ENCODE measurements at regions not wholly inside any gene's neighbourhood (a gene's known extent, or its start where the extent isn't known, plus 50 kb on each side); places are given as distances from the start of the nearest gene placed in this dataset.

- no peak overlapping the region for H2AFZ ChIP-seq (ENCODE audit: low read depth, low read length)
- H3K36me3 ChIP-seq (ENCODE audit: insufficient read depth, low read length), result no peaks in the 10 kb centered on the region
- no peaks in the 10 kb centered on the region for H4K20me1 ChIP-seq (ENCODE audit: insufficient read depth)
- no peaks in the 10 kb centered on the region for H3K27me3 ChIP-seq (ENCODE audit: insufficient read depth, low read depth, low read length)
- H3K4me3 ChIP-seq (ENCODE audit: low read length), result no peak overlapping the region
- no peaks in the 10 kb centered on the region for H3K9me2 ChIP-seq (ENCODE audit: insufficient read depth, low read length)
- TF ChIP-seq MXI1 (conservative IDR thresholded peaks at IDR 0.05; ENCODE audit: poor library complexity, severe bottlenecking), result no peak
- TF ChIP-seq, protein P1, sequence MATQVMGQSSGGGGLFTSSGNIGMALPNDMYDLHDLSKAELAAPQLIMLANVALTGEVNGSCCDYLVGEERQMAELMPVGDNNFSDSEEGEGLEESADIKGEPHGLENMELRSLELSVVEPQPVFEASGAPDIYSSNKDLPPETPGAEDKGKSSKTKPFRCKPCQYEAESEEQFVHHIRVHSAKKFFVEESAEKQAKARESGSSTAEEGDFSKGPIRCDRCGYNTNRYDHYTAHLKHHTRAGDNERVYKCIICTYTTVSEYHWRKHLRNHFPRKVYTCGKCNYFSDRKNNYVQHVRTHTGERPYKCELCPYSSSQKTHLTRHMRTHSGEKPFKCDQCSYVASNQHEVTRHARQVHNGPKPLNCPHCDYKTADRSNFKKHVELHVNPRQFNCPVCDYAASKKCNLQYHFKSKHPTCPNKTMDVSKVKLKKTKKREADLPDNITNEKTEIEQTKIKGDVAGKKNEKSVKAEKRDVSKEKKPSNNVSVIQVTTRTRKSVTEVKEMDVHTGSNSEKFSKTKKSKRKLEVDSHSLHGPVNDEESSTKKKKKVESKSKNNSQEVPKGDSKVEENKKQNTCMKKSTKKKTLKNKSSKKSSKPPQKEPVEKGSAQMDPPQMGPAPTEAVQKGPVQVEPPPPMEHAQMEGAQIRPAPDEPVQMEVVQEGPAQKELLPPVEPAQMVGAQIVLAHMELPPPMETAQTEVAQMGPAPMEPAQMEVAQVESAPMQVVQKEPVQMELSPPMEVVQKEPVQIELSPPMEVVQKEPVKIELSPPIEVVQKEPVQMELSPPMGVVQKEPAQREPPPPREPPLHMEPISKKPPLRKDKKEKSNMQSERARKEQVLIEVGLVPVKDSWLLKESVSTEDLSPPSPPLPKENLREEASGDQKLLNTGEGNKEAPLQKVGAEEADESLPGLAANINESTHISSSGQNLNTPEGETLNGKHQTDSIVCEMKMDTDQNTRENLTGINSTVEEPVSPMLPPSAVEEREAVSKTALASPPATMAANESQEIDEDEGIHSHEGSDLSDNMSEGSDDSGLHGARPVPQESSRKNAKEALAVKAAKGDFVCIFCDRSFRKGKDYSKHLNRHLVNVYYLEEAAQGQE (IDR thresholded peaks at IDR 0.05; ENCODE audit: borderline replicate concordance), result no peak
- no peak for TF ChIP-seq RAD21 (conservative IDR thresholded peaks at IDR 0.05)
- no peak overlapping the region for H3K4me2 ChIP-seq (ENCODE audit: low read length)
- H3K9me3 ChIP-seq (ENCODE audit: low read length), result no peaks in the 10 kb centered on the region
- no peak overlapping the region for H3K27ac ChIP-seq (ENCODE audit: low read length)
- H3K79me2 ChIP-seq (replicated peaks; ENCODE audit: insufficient read depth, low read length), result no peaks in the 10 kb centered on the region
- H3F3A ChIP-seq (ENCODE audit: insufficient read depth, low read length, poor library complexity, severe bottlenecking), result no peaks in the 10 kb centered on the region
- H3K9ac ChIP-seq (ENCODE audit: low read length), result no peak overlapping the region
Observed at GRCh38 chr12:75939016-75939642, 92.4 kb downstream of the PHLDA1 start.

- no peaks in the 10 kb centered on the region for H3K27me3 ChIP-seq (ENCODE audit: insufficient read depth, low read depth, low read length)
- H3K4me3 ChIP-seq (ENCODE audit: low read length), result no peak overlapping the region
- no peak overlapping the region for H3K9ac ChIP-seq (ENCODE audit: low read length)
- H3K4me2 ChIP-seq (ENCODE audit: low read length), result no peak overlapping the region
- H4K20me1 ChIP-seq (ENCODE audit: insufficient read depth), result no peaks in the 10 kb centered on the region
- no peaks in the 10 kb centered on the region for H3K9me2 ChIP-seq (ENCODE audit: insufficient read depth, low read length)
- no peaks in the 10 kb centered on the region for H3F3A ChIP-seq (ENCODE audit: insufficient read depth, low read length, poor library complexity, severe bottlenecking)
- TF ChIP-seq, protein P1 (IDR thresholded peaks at IDR 0.05; ENCODE audit: borderline replicate concordance), result no peak
- TF ChIP-seq POLR2AphosphoS5 (IDR thresholded peaks at IDR 0.05) (no peak), TAF1 (IDR thresholded peaks at IDR 0.05; ENCODE audit: low read depth) (no peak), SMC3 (conservative IDR thresholded peaks at IDR 0.05; ENCODE audit: poor library complexity) (no peak), MXI1 (conservative IDR thresholded peaks at IDR 0.05; ENCODE audit: poor library complexity, severe bottlenecking) (no peak), EZH2 (IDR thresholded peaks at IDR 0.05; ENCODE audit: borderline replicate concordance, insufficient read depth, low read length, poor library complexity, severe bottlenecking) (no peak), RAD21 (conservative IDR thresholded peaks at IDR 0.05) (no peak), EP300 (conservative IDR thresholded peaks at IDR 0.05; ENCODE audit: poor library complexity, severe bottlenecking) (no peak)
- no peaks in the 10 kb centered on the region for H3K9me3 ChIP-seq (ENCODE audit: low read length)
- no peaks in the 10 kb centered on the region for H3K79me2 ChIP-seq (replicated peaks; ENCODE audit: insufficient read depth, low read length)
- no peaks in the 10 kb centered on the region for H3K36me3 ChIP-seq (ENCODE audit: insufficient read depth, low read length)
- no peak overlapping the region for H3K27ac ChIP-seq (ENCODE audit: low read length)
- H2AFZ ChIP-seq (ENCODE audit: low read depth, low read length), result no peak overlapping the region
Observed at GRCh38 chr12:75938189-75938588, 93.4 kb downstream of the PHLDA1 start.

All from neural cell (in vitro differentiated cells).